HEK293 (cell line): ENCODE measurements at regions not wholly inside any gene's neighbourhood (a gene's known extent, or its start where the extent isn't known, plus 50 kb on each side); places are given as distances from the start of the nearest gene placed in this dataset.

ENCODE experiments used
- CTCF ChIA-PET: fragments of 350-600 bp; formaldehyde crosslinking; extraction: SDS; loops from one replicate; lab custom pipeline; 2021; ENCODE audit warnings: antibody characterized with exemption; lab: Yijun Ruan, JAX
- POLR2A ChIA-PET: fragments of 300-600 bp; formaldehyde crosslinking; extraction: SDS; loops from one replicate; lab custom pipeline; 2020; ENCODE audit warnings: antibody characterized with exemption, inconsistent platforms; lab: Yijun Ruan, JAX
- H3K27ac ChIP-seq: fragments of 200-500 bp; sonication (Bioruptor generic); 2 replicates; pipeline ENCODE4 v1.5.1; 2014; ENCODE audit warnings: low read depth, low read length, control low read depth, inconsistent platforms; ENCODE audit errors: extremely low read depth
- H3K36me3 ChIP-seq, 2 experiments: fragments of 200-500 bp in 1 of 2; sonication (Bioruptor generic) in 1 of 2; 1 replicate in 1 of 2; 2 replicates in 1 of 2; pipeline ENCODE4 v1.5.1; 2014 to 2017; ENCODE audit warnings: inconsistent platforms in 2 of 2, low read length in 2 of 2; ENCODE audit not compliant: control insufficient read depth in 2 of 2, insufficient read depth in 1 of 2
- H3K4me1 ChIP-seq: fragments of 200-500 bp; sonication (Bioruptor generic); 2 replicates; pipeline ENCODE4 v1.5.1; 2014; ENCODE audit warnings: mild to moderate bottlenecking, low read length, inconsistent platforms; ENCODE audit not compliant: control insufficient read depth, insufficient read depth
- H3K4me3 ChIP-seq: 2 replicates; pipeline ENCODE4 v1.5.1; 2011; ENCODE audit warnings: low read depth, mild to moderate bottlenecking, control low read depth, low read length, moderate library complexity
- H3K9me3 ChIP-seq: fragments of 200-500 bp; sonication (Bioruptor generic); 2 replicates; pipeline ENCODE4 v1.5.1; 2014; ENCODE audit warnings: low read depth, low read length, inconsistent platforms; ENCODE audit not compliant: control insufficient read depth, insufficient read depth
- GLIS1 ChIP-seq: fragments of 450-650 bp; formaldehyde crosslinking; IDR thresholded peaks from 2 replicates; pipeline ENCODE4 v1.5.1; 2016; ENCODE audit warnings: missing biosample characterization, missing genetic modification characterization
- MEIS1 ChIP-seq: sonication (generic); formaldehyde crosslinking; IDR thresholded peaks from 2 replicates; pipeline ENCODE4 v1.8.1; 2022; ENCODE audit warnings: missing genetic modification reagents, mild to moderate bottlenecking, borderline replicate concordance
- ZIC2 ChIP-seq: fragments of 450-650 bp; formaldehyde crosslinking; IDR thresholded peaks from 2 replicates; pipeline ENCODE4 v1.5.1; 2016; ENCODE audit warnings: missing biosample characterization, missing genetic modification characterization
- ZNF16 ChIP-seq: fragments of 450-650 bp; formaldehyde crosslinking; IDR thresholded peaks from 2 replicates; pipeline ENCODE4 v1.5.1; 2016; ENCODE audit warnings: low read depth, missing biosample characterization, missing genetic modification characterization
- ZNF274 ChIP-seq, 2 experiments: fragments of 200-500 bp in 1 of 2; fragments of 450-650 bp in 1 of 2; sonication (Bioruptor generic) in 1 of 2; formaldehyde crosslinking in 1 of 2; IDR thresholded peaks; 2 replicates each; pipeline versions ENCODE4 v1.5.1 to v1.6.1; 2014 to 2016; ENCODE audit warnings: borderline replicate concordance in 1 of 2, inconsistent platforms in 1 of 2, low read length in 1 of 2, missing biosample characterization in 1 of 2, missing genetic modification characterization in 1 of 2
- ZNF302 ChIP-seq: fragments of 450-650 bp; formaldehyde crosslinking; IDR thresholded peaks from 2 replicates; pipeline ENCODE4 v1.5.1; 2016; ENCODE audit warnings: missing biosample characterization, missing genetic modification characterization, low read depth
- ZNF585B ChIP-seq: fragments of 450-650 bp; formaldehyde crosslinking; IDR thresholded peaks from 2 replicates; pipeline ENCODE4 v1.5.1; 2016; ENCODE audit warnings: missing biosample characterization, missing genetic modification characterization
- ZNF610 ChIP-seq: fragments of 450-650 bp; formaldehyde crosslinking; IDR thresholded peaks from 2 replicates; pipeline ENCODE4 v1.5.1; 2016; ENCODE audit warnings: missing biosample characterization, missing genetic modification characterization, borderline replicate concordance
- ZNF624 ChIP-seq: fragments of 450-650 bp; formaldehyde crosslinking; IDR thresholded peaks from 2 replicates; pipeline ENCODE4 v1.5.1; 2017; ENCODE audit warnings: missing biosample characterization, missing genetic modification characterization
- ZSCAN30 ChIP-seq: fragments of 450-650 bp; IDR thresholded peaks from 2 replicates; pipeline ENCODE4 v1.5.1; 2018; ENCODE audit warnings: missing biosample characterization, mild to moderate bottlenecking, missing genetic modification characterization, moderate library complexity
- TF ChIP-seq, protein P1 (sequence below): fragments of 450-650 bp; formaldehyde crosslinking; IDR thresholded peaks from 2 replicates; pipeline ENCODE4 v1.5.1; 2016; ENCODE audit warnings: missing biosample characterization, missing genetic modification characterization, borderline replicate concordance
- TF ChIP-seq, protein P2 (sequence below): fragments of 450-650 bp; formaldehyde crosslinking; IDR thresholded peaks from 2 replicates; pipeline ENCODE4 v1.5.1; 2017; ENCODE audit warnings: missing biosample characterization, missing genetic modification characterization
- TF ChIP-seq, protein P3 (sequence below): fragments of 450-650 bp; formaldehyde crosslinking; IDR thresholded peaks from 2 replicates; pipeline ENCODE4 v1.5.1; 2016; ENCODE audit warnings: missing biosample characterization, missing genetic modification characterization

DNA sequence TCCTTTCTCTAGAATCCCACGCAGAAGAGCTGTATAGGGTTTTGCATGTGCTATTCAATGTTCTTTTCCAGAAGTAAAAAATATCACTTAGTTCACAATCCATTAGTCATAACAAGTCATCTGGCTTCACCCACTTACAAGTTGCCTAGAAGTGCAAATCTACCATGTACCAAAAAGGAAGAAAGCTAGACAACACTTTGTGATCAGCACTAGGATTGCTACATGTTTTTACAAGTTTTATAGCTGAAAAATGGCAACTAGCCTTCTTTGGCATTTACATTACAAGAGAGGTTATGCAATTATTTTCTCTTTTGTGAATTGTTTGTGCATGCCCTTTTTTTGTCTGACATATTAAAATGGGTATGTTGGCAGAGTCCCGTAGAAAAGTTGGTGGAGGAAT lies 85.6 kb upstream of the PTPRK start (continued):
- TF ChIP-seq, protein P1, sequence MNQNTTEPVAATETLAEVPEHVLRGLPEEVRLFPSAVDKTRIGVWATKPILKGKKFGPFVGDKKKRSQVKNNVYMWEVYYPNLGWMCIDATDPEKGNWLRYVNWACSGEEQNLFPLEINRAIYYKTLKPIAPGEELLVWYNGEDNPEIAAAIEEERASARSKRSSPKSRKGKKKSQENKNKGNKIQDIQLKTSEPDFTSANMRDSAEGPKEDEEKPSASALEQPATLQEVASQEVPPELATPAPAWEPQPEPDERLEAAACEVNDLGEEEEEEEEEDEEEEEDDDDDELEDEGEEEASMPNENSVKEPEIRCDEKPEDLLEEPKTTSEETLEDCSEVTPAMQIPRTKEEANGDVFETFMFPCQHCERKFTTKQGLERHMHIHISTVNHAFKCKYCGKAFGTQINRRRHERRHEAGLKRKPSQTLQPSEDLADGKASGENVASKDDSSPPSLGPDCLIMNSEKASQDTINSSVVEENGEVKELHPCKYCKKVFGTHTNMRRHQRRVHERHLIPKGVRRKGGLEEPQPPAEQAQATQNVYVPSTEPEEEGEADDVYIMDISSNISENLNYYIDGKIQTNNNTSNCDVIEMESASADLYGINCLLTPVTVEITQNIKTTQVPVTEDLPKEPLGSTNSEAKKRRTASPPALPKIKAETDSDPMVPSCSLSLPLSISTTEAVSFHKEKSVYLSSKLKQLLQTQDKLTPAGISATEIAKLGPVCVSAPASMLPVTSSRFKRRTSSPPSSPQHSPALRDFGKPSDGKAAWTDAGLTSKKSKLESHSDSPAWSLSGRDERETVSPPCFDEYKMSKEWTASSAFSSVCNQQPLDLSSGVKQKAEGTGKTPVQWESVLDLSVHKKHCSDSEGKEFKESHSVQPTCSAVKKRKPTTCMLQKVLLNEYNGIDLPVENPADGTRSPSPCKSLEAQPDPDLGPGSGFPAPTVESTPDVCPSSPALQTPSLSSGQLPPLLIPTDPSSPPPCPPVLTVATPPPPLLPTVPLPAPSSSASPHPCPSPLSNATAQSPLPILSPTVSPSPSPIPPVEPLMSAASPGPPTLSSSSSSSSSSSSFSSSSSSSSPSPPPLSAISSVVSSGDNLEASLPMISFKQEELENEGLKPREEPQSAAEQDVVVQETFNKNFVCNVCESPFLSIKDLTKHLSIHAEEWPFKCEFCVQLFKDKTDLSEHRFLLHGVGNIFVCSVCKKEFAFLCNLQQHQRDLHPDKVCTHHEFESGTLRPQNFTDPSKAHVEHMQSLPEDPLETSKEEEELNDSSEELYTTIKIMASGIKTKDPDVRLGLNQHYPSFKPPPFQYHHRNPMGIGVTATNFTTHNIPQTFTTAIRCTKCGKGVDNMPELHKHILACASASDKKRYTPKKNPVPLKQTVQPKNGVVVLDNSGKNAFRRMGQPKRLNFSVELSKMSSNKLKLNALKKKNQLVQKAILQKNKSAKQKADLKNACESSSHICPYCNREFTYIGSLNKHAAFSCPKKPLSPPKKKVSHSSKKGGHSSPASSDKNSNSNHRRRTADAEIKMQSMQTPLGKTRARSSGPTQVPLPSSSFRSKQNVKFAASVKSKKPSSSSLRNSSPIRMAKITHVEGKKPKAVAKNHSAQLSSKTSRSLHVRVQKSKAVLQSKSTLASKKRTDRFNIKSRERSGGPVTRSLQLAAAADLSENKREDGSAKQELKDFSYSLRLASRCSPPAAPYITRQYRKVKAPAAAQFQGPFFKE, result no peak
- no peak for TF ChIP-seq ZIC2 (tag by site-specific recombination)
- TF ChIP-seq, protein P2, sequence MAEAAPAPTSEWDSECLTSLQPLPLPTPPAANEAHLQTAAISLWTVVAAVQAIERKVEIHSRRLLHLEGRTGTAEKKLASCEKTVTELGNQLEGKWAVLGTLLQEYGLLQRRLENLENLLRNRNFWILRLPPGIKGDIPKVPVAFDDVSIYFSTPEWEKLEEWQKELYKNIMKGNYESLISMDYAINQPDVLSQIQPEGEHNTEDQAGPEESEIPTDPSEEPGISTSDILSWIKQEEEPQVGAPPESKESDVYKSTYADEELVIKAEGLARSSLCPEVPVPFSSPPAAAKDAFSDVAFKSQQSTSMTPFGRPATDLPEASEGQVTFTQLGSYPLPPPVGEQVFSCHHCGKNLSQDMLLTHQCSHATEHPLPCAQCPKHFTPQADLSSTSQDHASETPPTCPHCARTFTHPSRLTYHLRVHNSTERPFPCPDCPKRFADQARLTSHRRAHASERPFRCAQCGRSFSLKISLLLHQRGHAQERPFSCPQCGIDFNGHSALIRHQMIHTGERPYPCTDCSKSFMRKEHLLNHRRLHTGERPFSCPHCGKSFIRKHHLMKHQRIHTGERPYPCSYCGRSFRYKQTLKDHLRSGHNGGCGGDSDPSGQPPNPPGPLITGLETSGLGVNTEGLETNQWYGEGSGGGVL, result no peak
- no peak for TF ChIP-seq ZNF624 (tag by site-specific recombination)
- TF ChIP-seq ZNF302 (tag by site-specific recombination), result no peak
- no peak for TF ChIP-seq ZNF610 (tag by site-specific recombination)
- no peak for TF ChIP-seq GLIS1 (tag by site-specific recombination)

DNA sequence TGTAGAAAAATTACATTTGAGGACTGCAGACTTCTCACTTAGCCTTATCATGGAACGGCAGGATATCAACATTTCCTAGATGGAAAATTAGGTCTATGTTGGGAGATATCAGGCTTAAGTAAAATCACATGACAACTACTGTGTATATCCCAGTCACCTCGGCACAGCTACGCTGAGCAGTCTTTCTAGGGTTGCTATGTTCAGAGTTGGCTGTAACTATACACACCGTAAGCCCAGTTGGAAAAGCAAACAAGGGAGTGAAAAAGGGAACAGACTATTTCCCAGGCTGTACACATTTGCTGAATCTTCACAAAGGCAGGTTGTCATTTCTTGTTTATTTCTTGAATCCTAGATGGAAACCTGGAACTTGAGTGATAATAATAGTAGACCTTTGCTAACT lies 80.7 kb upstream of the PTPRK start:
- H3K27ac ChIP-seq, result no peak overlapping the region
- peaks cover 11% of the 10 kb centered on the region for H3K4me1 ChIP-seq
- POLR2A ChIA-PET, result no interaction called here

More for the DNA sequence above, 80.7 kb upstream of the PTPRK start:
- no peaks in the 10 kb centered on the region for H3K36me3 ChIP-seq
- TF ChIP-seq ZNF274 (IDR thresholded peaks at IDR 0.05; ENCODE audit: low read length), result no peak
- TF ChIP-seq ZNF274 (tag by site-specific recombination; IDR thresholded peaks at IDR 0.05; ENCODE audit: borderline replicate concordance), result no peak
- TF ChIP-seq MEIS1 (CRISPR knock-in tag), result no peak
- TF ChIP-seq ZNF585B (tag by site-specific recombination), result no peak
- TF ChIP-seq ZSCAN30 (tag by site-specific recombination), result no peak
- no peak for TF ChIP-seq ZNF16 (tag by site-specific recombination)
- TF ChIP-seq, protein P2, result no peak
- TF ChIP-seq, protein P3, sequence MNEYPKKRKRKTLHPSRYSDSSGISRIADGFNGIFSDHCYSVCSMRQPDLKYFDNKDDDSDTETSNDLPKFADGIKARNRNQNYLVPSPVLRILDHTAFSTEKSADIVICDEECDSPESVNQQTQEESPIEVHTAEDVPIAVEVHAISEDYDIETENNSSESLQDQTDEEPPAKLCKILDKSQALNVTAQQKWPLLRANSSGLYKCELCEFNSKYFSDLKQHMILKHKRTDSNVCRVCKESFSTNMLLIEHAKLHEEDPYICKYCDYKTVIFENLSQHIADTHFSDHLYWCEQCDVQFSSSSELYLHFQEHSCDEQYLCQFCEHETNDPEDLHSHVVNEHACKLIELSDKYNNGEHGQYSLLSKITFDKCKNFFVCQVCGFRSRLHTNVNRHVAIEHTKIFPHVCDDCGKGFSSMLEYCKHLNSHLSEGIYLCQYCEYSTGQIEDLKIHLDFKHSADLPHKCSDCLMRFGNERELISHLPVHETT (tag by site-specific recombination), result no peak
- no peaks in the 10 kb centered on the region for H3K9me3 ChIP-seq
- no peak overlapping the region for H3K4me3 ChIP-seq
- CTCF ChIA-PET, result no interaction called here
